ENCODE measurements at regions not wholly inside any gene's neighbourhood (a gene's known extent, or its start where the extent isn't known, plus 50 kb on each side); places are given as distances from the start of the nearest gene placed in this dataset.

DNA sequence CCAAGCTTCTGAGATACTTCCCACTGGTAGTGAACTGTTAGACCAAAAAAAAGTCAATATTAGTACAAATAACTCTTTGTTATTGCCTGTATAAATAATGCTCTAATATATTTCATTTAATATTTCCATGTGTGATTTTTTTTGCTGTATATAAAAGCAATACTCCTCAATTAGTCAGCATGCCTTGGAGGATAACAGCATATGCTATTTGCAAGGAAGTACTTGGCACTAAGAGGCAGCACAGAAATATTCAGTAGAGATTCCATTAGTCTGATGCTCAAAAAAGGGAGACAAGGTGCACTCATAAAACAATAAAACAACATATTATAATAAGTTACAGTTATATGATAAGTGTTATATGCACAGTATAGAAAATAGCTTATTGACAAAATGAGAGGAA lies 296.6 kb upstream of the MPDZ start:
- CTCF ChIA-PET = no interaction called here
- POLR2A ChIA-PET = no interaction called here

- ChIA-PET CTCF (no interaction called here), POLR2A (no interaction called here)
Observed at GRCh38 chr9:13575558-13575957, 296.1 kb upstream of the MPDZ start.

DNA sequence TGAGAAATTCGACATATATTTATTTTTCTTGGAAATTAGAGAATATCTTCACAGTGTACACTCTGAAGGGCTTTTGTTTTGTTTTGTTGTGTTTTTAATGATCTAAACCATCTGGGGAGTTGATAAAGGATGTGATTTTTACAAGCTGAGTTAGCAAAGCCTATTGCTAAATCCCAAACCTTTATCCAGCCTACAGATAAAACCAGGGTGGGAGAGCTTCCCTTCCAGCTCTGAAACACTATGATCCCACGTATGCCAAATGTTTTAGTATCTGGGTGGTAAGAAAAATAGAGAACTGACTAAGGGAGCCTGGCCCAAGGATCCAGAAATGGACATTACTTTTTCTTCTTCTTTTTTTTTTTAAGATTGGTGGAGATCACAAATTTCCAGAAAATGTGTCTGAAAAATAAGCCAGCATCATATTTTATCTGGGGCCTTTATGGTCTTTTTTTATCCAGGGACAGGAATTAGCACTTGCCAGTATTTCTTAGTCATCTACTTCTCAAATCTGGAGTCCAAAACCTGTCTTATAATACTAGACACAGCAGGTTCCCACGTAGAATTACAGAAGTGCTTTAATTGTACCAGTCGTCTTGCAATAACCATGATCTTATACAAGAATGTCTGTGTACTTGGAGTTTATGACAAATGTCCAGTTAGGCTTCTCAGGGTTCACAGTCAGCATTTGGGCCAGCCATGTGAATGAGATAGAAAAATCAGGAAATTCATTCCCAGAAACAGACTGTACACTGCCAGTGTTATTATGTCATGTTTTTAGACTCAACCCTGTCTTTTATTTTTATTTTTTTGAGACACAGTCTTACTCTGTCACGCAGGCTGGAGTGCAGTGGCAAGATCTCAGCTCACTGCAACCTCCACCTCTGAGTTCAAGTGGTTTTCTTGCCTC lies 290.8 kb upstream of the MPDZ start:
- POLR2A ChIA-PET = no interaction called here
- CTCF ChIA-PET = no interaction called here

DNA sequence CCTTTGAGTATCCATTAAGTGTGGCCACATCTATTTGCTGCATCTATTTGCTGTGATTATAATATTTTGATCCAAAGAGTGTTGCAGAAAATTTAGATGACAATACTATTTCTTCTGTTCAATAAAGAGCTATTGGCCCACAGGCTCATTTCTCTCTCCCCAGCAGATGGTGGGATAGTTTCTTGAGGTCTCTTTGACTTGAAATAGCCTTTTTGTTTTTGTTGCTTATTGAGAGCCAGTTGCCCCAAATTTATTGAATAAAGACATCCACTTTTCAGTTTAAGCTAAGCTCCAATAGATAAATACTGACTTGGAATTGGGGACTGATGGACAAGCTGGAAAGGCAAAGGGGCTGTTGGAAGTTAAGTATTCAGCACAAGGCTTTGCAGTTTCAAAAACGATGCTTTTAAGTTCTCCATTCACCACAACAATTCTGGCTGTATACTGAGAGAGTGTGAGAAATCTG lies 290.1 kb upstream of the MPDZ start:
- CTCF ChIA-PET = no interaction called here
- POLR2A ChIA-PET = no interaction called here

- POLR2A ChIA-PET = no interaction called here
- CTCF ChIA-PET = no interaction called here
Observed at GRCh38 chr9:13568841-13569601, 289.5 kb upstream of the MPDZ start.

- ChIA-PET CTCF (no interaction called here), POLR2A (no interaction called here)
Observed at GRCh38 chr9:13568405-13568804, 288.9 kb upstream of the MPDZ start.

GRCh38 chr9:13567833-13568232 lies 288.3 kb upstream of the MPDZ start:
- CTCF ChIA-PET = no interaction called here

DNA sequence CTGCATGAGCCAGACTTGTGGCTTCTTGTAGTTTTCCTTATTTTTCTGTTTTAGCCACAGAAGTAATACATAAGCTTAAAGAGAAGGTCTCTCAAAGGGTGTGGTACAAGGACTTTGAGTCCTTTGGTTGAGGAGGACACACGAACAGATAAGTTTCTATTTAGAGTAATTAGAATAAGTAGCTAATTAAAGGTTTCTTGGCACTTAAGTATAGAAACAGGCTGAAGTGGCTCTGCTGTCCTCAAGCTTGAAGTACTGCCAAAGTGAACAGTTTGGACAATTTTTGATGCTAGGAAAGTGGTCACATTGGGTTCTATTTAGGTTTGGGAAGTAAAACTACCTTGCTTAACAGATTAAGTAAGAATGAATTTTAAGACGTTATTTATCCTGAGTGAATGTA lies 278.3 kb upstream of the MPDZ start:
- POLR2A ChIA-PET = no interaction called here
- CTCF ChIA-PET = no interaction called here

More at GRCh38 chr9:13567833-13568232, 288.3 kb upstream of the MPDZ start:
- POLR2A ChIA-PET = no interaction called here

DNA sequence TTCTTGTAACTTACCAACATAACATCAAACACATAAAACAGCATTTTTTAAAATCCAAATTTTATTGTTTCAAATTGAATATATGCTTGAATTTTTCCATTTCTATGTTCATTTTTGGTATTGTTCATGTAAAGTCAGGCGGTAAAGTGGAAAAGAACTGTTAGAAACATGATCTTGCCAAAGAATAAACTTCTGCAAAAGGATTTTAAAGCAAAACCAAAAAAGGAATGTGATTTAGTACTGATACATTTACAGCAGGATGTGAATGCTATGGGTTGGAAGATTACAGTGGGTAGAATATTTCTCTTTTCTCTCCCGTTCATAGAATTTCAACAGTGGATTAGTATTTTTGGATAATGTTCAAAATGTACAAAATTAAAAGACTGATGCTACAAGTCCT lies 277.2 kb upstream of the MPDZ start:
- CTCF ChIA-PET = no interaction called here
- POLR2A ChIA-PET = no interaction called here

DNA sequence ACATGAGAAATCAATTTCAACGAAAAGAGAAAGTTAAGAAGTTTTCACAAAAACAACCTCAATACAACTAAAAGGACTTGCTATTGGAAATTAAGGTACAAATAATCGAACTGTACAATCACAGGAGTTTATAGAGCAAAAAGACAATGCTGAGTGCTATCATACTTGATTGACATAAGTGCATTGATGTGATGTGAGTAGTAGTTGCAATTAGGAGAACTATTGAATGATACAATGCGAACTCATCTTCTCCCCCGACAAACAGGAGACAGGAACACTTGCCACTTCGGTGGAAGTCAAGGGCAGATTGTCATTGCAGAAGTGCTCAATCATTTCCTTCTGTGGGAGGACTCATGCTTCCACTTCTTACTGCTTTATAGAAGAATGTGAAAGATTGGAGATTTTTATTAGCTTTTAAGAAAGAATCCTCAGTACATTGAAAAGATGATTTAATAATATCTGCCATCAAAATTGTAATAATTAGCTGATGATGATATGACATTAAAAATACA lies 276.6 kb upstream of the MPDZ start:
- POLR2A ChIA-PET = no interaction called here
- CTCF ChIA-PET = no interaction called here

DNA sequence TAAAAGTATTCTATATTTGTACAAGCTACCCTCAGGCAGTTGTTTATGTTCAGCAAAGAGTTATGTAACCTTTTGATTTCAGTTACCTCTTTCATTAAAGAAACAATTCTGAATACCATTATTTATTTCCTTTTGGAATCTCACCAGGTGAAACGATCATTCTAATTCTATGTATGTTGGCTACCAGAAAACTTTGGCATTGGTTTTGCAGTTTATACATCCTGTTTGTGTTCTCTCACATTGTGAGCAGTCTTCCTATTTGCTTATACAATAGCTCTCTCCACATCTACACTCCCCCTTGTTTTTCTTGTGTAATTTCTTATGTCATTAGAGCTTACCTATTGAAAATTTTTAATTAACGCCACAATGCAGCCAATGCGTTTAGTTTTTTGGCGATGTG lies 276.0 kb upstream of the MPDZ start:
- POLR2A ChIA-PET = no interaction called here
- CTCF ChIA-PET = no interaction called here

- POLR2A ChIA-PET = no interaction called here
Observed at GRCh38 chr9:13554626-13555025, 275.1 kb upstream of the MPDZ start.

GRCh38 chr9:13552606-13553215 lies 273.2 kb upstream of the MPDZ start:
- CTCF ChIA-PET = no interaction called here
- POLR2A ChIA-PET = no interaction called here

More at GRCh38 chr9:13554626-13555025, 275.1 kb upstream of the MPDZ start:
- CTCF ChIA-PET = no interaction called here

DNA sequence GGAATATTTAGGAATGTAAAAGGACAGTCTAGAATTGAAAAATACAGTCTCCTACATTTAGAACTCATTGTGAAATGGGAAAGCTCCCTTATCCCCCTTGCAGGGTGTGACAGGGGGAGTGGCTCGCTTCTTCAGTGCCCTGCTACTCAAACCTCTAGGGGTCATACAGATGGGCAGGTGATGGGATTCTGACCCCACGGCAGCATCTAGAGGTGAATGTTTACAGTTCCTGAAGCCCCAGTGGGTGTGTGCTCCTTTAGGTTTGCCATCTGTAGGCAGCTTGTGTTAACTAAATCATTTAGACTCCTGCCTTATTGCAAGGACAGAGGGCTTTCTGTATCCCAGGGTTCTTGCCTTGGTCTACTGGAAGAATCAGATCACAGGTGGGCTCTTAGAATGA lies 271.0 kb upstream of the MPDZ start:
- CTCF ChIA-PET = no interaction called here

GRCh38 chr9:13548535-13548934 lies 269.0 kb upstream of the MPDZ start:
- CTCF ChIA-PET = interaction anchor here (0.6 kb wide), 1 partner anchor 1476 kb away, joined by 3 read pairs; no protein-coding TSS in a partner anchor
- POLR2A ChIA-PET = no interaction called here

More for the DNA sequence above, 271.0 kb upstream of the MPDZ start:
- POLR2A ChIA-PET = no interaction called here

DNA sequence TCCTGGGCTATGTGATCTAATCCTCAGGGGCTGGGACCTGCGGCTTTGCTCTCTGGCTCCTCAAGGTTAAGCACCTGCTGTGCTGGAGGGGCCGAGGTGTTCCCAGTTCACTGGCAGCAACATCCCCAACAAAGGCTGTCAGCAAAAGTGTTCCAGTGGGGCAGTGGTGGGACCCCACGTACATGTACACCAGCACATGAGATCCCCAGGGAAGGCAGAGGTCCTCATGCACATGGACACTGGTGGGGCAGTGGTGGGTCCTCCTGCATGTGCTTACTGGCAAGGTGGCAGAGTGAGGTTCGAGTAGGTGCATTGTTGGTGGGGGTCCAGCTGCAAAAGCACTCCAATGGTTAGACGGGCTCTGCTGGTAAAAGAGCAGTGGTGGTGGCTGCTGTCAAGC lies 255.6 kb upstream of the MPDZ start:
- ChIA-PET CTCF (no interaction called here), POLR2A (no interaction called here)

DNA sequence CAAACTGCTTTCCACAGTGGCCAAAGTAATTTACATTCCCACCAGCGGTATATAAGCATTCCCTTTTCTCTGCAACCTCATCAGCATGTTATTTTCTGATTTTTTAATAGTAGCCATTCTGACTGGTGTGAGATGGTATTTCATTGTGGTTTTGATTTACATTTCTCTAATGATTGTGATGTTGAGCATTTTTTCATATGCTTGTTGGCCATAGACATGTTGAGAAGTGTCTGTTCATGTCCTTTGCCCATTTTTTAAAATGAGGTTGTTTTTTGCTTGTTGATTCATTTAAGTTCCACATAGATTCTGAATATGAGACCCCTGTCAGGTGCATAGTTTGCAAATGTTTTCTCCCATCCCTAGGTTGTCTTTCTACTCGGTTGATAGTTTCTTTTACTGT lies 254.5 kb upstream of the MPDZ start:
- POLR2A ChIA-PET = no interaction called here
- CTCF ChIA-PET = no interaction called here

DNA sequence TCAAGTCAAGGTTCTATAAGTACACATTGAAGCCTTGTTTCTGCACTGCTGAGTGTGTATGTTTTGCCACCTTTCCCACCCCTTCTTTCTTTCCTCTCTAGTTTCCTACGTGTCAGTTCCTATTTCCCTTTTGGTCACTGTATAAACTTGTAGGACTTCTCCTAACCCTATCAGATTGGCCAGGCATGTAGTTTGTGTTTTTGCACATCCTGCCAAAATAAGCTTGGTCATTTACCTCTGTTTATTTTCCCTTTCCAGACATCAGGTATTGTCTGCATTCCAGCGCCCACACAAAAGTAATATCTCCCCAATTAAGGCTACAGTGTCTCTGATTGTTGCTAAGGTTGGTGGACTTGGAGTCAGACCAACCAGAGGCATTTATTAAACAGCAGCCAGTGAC lies 252.9 kb upstream of the MPDZ start:
- ChIA-PET POLR2A (no interaction called here), CTCF (no interaction called here)

DNA sequence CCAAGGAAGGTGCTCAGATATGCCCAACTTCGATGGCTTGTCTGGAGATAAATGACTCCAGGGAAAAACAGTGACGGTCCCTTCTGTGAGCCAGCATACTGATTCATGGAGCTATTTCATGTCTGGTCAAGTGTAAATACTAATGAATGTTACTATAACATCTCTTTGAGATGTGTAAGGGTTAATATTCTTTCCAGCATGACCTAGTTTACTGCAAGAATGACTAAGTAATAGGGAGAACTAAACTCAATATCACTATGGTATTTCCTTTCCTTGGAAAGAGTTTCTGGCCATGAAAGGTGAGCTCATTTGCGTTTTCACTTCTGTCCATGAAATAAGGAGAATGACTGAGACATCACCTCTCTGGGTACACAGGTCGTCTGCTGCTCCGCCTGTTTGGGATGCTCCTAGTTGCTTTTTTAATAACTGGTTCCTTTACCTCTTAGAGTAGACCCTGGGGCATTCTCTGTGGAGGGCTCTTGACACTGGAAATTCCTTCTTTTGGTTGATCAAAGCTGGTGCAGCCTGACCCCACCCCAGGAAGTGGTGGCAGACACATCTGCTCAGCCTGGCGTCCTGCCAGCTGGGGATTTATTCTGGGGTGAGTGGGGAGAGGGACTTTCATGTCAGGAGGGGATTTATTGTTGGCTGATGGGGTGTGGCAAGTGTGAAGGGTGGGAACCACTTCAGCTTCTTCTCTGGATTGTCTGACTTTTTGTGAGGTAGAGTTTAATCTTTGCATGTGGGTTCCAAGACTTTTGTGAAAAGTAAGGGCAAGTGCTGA lies 250.0 kb upstream of the MPDZ start:
- ChIA-PET CTCF (no interaction called here), POLR2A (no interaction called here)

DNA sequence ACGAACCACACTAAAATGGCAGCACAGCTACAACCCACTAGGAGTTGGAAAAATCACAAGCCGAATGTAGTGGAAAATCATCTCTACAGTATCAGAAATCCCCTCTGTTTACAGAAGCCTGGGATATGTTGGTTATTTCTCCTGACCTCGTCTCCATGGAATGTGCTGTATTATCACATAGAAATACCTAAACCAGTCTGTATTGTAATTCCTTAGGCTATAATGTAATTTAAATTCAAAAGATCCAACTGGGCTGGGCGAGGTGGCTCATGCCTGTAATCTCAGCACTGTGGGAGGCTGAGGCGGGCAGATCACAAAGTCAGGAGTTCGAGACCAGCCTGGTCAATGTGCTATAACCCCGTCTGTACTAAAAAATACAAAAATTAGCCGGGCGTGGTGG lies 244.8 kb upstream of the MPDZ start:
- ChIA-PET CTCF (no interaction called here), POLR2A (no interaction called here)

Measured in activated CD8-positive, alpha-beta memory T cell treated with anti-CD3 and anti-CD28 coated beads for 36 hours (primary cell).